WTC11 (cell line): ENCODE measurements at regions not wholly inside any gene's neighbourhood (a gene's known extent, or its start where the extent isn't known, plus 50 kb on each side); places are given as distances from the start of the nearest gene placed in this dataset.

Experiments used
- ATF2 ChIP-seq: sonication (generic); formaldehyde crosslinking; IDR thresholded peaks from 2 replicates; pipeline ENCODE4 v1.8.1; 2022; ENCODE audit warnings: low read depth, missing genetic modification reagents, borderline replicate concordance
- ATF3 ChIP-seq: sonication (generic); formaldehyde crosslinking; conservative IDR thresholded peaks from 2 replicates; pipeline ENCODE4 v1.8.1; 2022; ENCODE audit warnings: mild to moderate bottlenecking, missing genetic modification reagents
- CREB1 ChIP-seq: sonication (generic); formaldehyde crosslinking; IDR thresholded peaks from 2 replicates; pipeline ENCODE4 v1.8.0; 2023; ENCODE audit warnings: mild to moderate bottlenecking, missing genetic modification reagents
- CTCF ChIP-seq: fragments of 200-600 bp; IDR thresholded peaks from 2 replicates; pipeline ENCODE4 v1.8.0; 2022; ENCODE audit warnings: antibody characterized with exemption
- ERG ChIP-seq: fragments of 250-450 bp; sonication (Bioruptor Pico); IDR thresholded peaks from 2 replicates; pipeline ENCODE4 v1.8.0; 2021; ENCODE audit warnings: mild to moderate bottlenecking
- IRF2 ChIP-seq: sonication (generic); formaldehyde crosslinking; IDR thresholded peaks from 2 replicates; pipeline ENCODE4 v1.8.0; 2022; ENCODE audit warnings: low read depth, missing genetic modification reagents, borderline replicate concordance
- JAZF1 ChIP-seq: fragments of 250-450 bp; sonication (Bioruptor Pico); IDR thresholded peaks from 2 replicates; pipeline ENCODE4 v1.9.0; 2021; ENCODE audit warnings: moderate library complexity, mild to moderate bottlenecking, inconsistent platforms
- MAX ChIP-seq: sonication (generic); formaldehyde crosslinking; IDR thresholded peaks from 2 replicates; pipeline ENCODE4 v1.8.0; 2022; ENCODE audit warnings: mild to moderate bottlenecking, missing genetic modification reagents
- RELA ChIP-seq: sonication (generic); formaldehyde crosslinking; IDR thresholded peaks from 2 replicates; pipeline ENCODE4 v1.8.1; 2022; ENCODE audit warnings: missing genetic modification reagents, mild to moderate bottlenecking, borderline replicate concordance
- TP53 ChIP-seq: sonication (generic); formaldehyde crosslinking; IDR thresholded peaks from 2 replicates; pipeline ENCODE4 v1.8.1; 2023; ENCODE audit warnings: mild to moderate bottlenecking, missing genetic modification reagents
- USF2 ChIP-seq: sonication (generic); formaldehyde crosslinking; IDR thresholded peaks from 2 replicates; pipeline ENCODE4 v1.8.1; 2023; ENCODE audit warnings: mild to moderate bottlenecking, missing genetic modification reagents, moderate library complexity

GRCh38 chr2:63755216-63755615 is 86.5 kb upstream of the UGP2 start:
- TF ChIP-seq TP53 (CRISPR knock-in tag) (no peak), USF2 (CRISPR knock-in tag) (no peak), CTCF (no peak), IRF2 (no peak), MAX (CRISPR knock-in tag) (no peak), ATF2 (no peak), JAZF1 (no peak), RELA (CRISPR knock-in tag) (no peak), ATF3 (CRISPR knock-in tag) (no peak), ERG (CRISPR knock-in tag) (no peak), CREB1 (no peak)
